GM12878 (cell line): ENCODE measurements at regions not wholly inside any gene's neighbourhood (a gene's known extent, or its start where the extent isn't known, plus 50 kb on each side); places are given as distances from the start of the nearest gene placed in this dataset.

Experiments used
- ATF3 ChIP-seq: IDR thresholded peaks from 2 replicates; pipeline ENCODE4 v1.6.1; 2011; ENCODE audit warnings: low read depth, mild to moderate bottlenecking, low read length, moderate library complexity, borderline replicate concordance; ENCODE audit errors: extremely low read depth
- BCL11A ChIP-seq: IDR thresholded peaks from 2 replicates; pipeline ENCODE4 v1.6.1; 2011; ENCODE audit warnings: low read depth, low read length
- CHD1 ChIP-seq: IDR thresholded peaks from 2 replicates; pipeline ENCODE4 v1.6.1; 2012; ENCODE audit warnings: low read depth, low read length, improper control_type of control experiment
- KDM1A ChIP-seq: fragments of 200-600 bp; sonication (generic); IDR thresholded peaks from 2 replicates; pipeline ENCODE4 v1.6.1; 2016; ENCODE audit warnings: borderline replicate concordance
- MXI1 ChIP-seq: fragments of 150-350 bp; IDR thresholded peaks from 2 replicates; pipeline ENCODE4 v1.6.1; 2011; ENCODE audit warnings: low read depth, mild to moderate bottlenecking, inconsistent platforms, low read length, improper control_type of control experiment
- POLR2A ChIP-seq: IDR thresholded peaks from 2 replicates; pipeline ENCODE4 v1.6.1; 2011; ENCODE audit warnings: low read depth, mild to moderate bottlenecking, low read length
- POLR2AphosphoS5 ChIP-seq: IDR thresholded peaks from 2 replicates; pipeline ENCODE4 v1.6.1; 2011; ENCODE audit warnings: mild to moderate bottlenecking, low read length, inconsistent platforms
- SREBF2 ChIP-seq: IDR thresholded peaks from 2 replicates; pipeline ENCODE4 v1.6.1; 2012; ENCODE audit warnings: mild to moderate bottlenecking, low read length

- TF ChIP-seq BCL11A, result no peak
- TF ChIP-seq POLR2A, result no peak
- no peak for TF ChIP-seq ATF3
- no peak for TF ChIP-seq KDM1A
- no peak for TF ChIP-seq SREBF2
- no peak for TF ChIP-seq CHD1
- TF ChIP-seq MXI1, result no peak
- no peak for TF ChIP-seq POLR2AphosphoS5
Measured at GRCh38 chr16:77037696-77038347, 153.2 kb upstream of the MON1B start.
